RWPE2 (cell line): ENCODE measurements at regions not wholly inside any gene's neighbourhood (a gene's known extent, or its start where the extent isn't known, plus 50 kb on each side); places are given as distances from the start of the nearest gene placed in this dataset.

Experiments used
- ATAC-seq: fragments of 200-7000 bp; cut with Tn5 transposase; 3 replicates; pipeline ENCODE4 v1.9.1; 2021; ENCODE audit warnings: low read depth
- DNase-seq: peaks from one replicate; pipeline ENCODE4 v3.0.0-alpha.2; 2020; ENCODE audit warnings: low spot score
- H3K27ac ChIP-seq: fragments of 450-650 bp; 2 replicates; pipeline ENCODE4 v1.5.1; 2017; ENCODE audit warnings: mild to moderate bottlenecking; ENCODE audit not compliant: poor library complexity, severe bottlenecking
- H3K27me3 ChIP-seq: fragments of 250-450 bp; sonication (Bioruptor Pico); 2 replicates; pipeline ENCODE4 v1.5.1; 2021; ENCODE audit warnings: mild to moderate bottlenecking, moderate library complexity; ENCODE audit not compliant: insufficient read depth, poor library complexity, severe bottlenecking
- H3K36me3 ChIP-seq: fragments of 250-450 bp; sonication (Bioruptor Pico); 2 replicates; pipeline ENCODE4 v1.5.1; 2020; ENCODE audit warnings: low read depth, mild to moderate bottlenecking, moderate library complexity
- H3K4me1 ChIP-seq: fragments of 250-450 bp; sonication (Bioruptor Pico); 2 replicates; pipeline ENCODE4 v1.5.1; 2021; ENCODE audit warnings: mild to moderate bottlenecking, moderate library complexity; ENCODE audit not compliant: insufficient read depth, poor library complexity, severe bottlenecking
- H3K4me3 ChIP-seq: fragments of 250-450 bp; sonication (Bioruptor Pico); 2 replicates; pipeline ENCODE4 v1.5.1; 2021; ENCODE audit warnings: mild to moderate bottlenecking, moderate library complexity; ENCODE audit not compliant: severe bottlenecking
- H3K9me3 ChIP-seq: fragments of 250-450 bp; sonication (Bioruptor Pico); 2 replicates; pipeline ENCODE4 v1.5.1; 2021; ENCODE audit warnings: mild to moderate bottlenecking, moderate library complexity; ENCODE audit not compliant: severe bottlenecking
- CTCF ChIP-seq: fragments of 450-650 bp; IDR thresholded peaks from one replicate; pipeline ENCODE4 v1.5.1; 2017; ENCODE audit warnings: mild to moderate bottlenecking, moderate library complexity; ENCODE audit not compliant: poor library complexity, severe bottlenecking

- Histone ChIP-seq H3K9me3 (no peaks in the 10 kb centered on the region), H3K27me3 (no peaks in the 10 kb centered on the region), H3K4me1 (no peaks in the 10 kb centered on the region), H3K4me3 (no peak overlapping the region), H3K36me3 (no peaks in the 10 kb centered on the region), H3K27ac (no peak overlapping the region)
- ATAC-seq (no peak), DNase-seq (no peak)
- no peak for TF ChIP-seq CTCF
Observed at GRCh38 chr4:123893011-123893981, 496.7 kb downstream of the SPRY1 start.

- ATAC-seq (no peak), DNase-seq (no peak)
- Histone ChIP-seq H3K27me3 (no peaks in the 10 kb centered on the region), H3K4me1 (no peaks in the 10 kb centered on the region), H3K36me3 (no peaks in the 10 kb centered on the region), H3K9me3 (no peaks in the 10 kb centered on the region), H3K4me3 (no peak overlapping the region), H3K27ac (no peak overlapping the region)
- no peak for TF ChIP-seq CTCF
Observed at GRCh38 chr4:123896446-123897071, 500.0 kb downstream of the SPRY1 start.

GRCh38 chr4:123898946-123899666 is 502.5 kb downstream of the SPRY1 start:
- Histone ChIP-seq H3K27me3 (no peaks in the 10 kb centered on the region), H3K27ac (no peak overlapping the region), H3K4me3 (no peak overlapping the region), H3K9me3 (no peaks in the 10 kb centered on the region), H3K36me3 (no peaks in the 10 kb centered on the region), H3K4me1 (no peaks in the 10 kb centered on the region)
- no peak for ATAC-seq
- DNase-seq: no peak
- no peak for TF ChIP-seq CTCF

- H3K27me3 ChIP-seq: no peaks in the 10 kb centered on the region
- TF ChIP-seq CTCF: no peak
- no peaks in the 10 kb centered on the region for H3K36me3 ChIP-seq
- H3K27ac ChIP-seq: no peak overlapping the region
- H3K9me3 ChIP-seq: no peaks in the 10 kb centered on the region
- no peak for ATAC-seq
- DNase-seq: no peak
- H3K4me1 ChIP-seq: no peaks in the 10 kb centered on the region
- H3K4me3 ChIP-seq: no peak overlapping the region
Observed at GRCh38 chr4:123904882-123905281, 508.3 kb downstream of the SPRY1 start.
